SK-N-SH treated with all-trans-retinoic acid at 6 μM for 48 hours (cell line): ENCODE measurements at regions not wholly inside any gene's neighbourhood (a gene's known extent, or its start where the extent isn't known, plus 50 kb on each side); places are given as distances from the start of the nearest gene placed in this dataset.

ENCODE experiments used
- ARNTL ChIP-seq: fragments of 450-650 bp; formaldehyde crosslinking; IDR thresholded peaks from 2 replicates; pipeline ENCODE4 v1.5.0; 2020; ENCODE audit warnings: low read depth, mild to moderate bottlenecking, moderate library complexity, borderline replicate concordance
- CSRNP3 ChIP-seq: fragments of 250-450 bp; sonication (Bioruptor Pico); IDR thresholded peaks from 2 replicates; pipeline ENCODE4 v1.5.1; 2021; ENCODE audit warnings: mild to moderate bottlenecking, moderate library complexity
- GLIS3 ChIP-seq: fragments of 250-450 bp; sonication (Bioruptor Pico); IDR thresholded peaks from 2 replicates; pipeline ENCODE4 v1.5.0; 2020; ENCODE audit warnings: mild to moderate bottlenecking, moderate library complexity
- OSR1 ChIP-seq: fragments of 250-450 bp; sonication (Bioruptor Pico); IDR thresholded peaks from 2 replicates; pipeline ENCODE4 v1.8.0; 2022; ENCODE audit warnings: moderate library complexity, mild to moderate bottlenecking, inconsistent platforms
- SNAI2 ChIP-seq: fragments of 250-450 bp; sonication (Bioruptor Pico); IDR thresholded peaks from 2 replicates; pipeline ENCODE4 v1.5.0; 2020; ENCODE audit warnings: mild to moderate bottlenecking, moderate library complexity
- TCF4 ChIP-seq: fragments of 250-450 bp; sonication (Bioruptor Pico); IDR thresholded peaks from 2 replicates; pipeline ENCODE4 v1.8.0; 2021; ENCODE audit warnings: mild to moderate bottlenecking, moderate library complexity, borderline replicate concordance
- TSHZ2 ChIP-seq: fragments of 250-450 bp; sonication (Bioruptor Pico); IDR thresholded peaks from 2 replicates; pipeline ENCODE4 v1.5.0; 2020; ENCODE audit warnings: mild to moderate bottlenecking, moderate library complexity
- ZFP3 ChIP-seq: fragments of 250-450 bp; sonication (Bioruptor Pico); IDR thresholded peaks from 2 replicates; pipeline ENCODE4 v1.5.0; 2020; ENCODE audit warnings: mild to moderate bottlenecking, moderate library complexity
- ZFP30 ChIP-seq: fragments of 450-650 bp; formaldehyde crosslinking; IDR thresholded peaks from 2 replicates; pipeline ENCODE4 v1.5.0; 2022; ENCODE audit warnings: mild to moderate bottlenecking, moderate library complexity
- ZNF8 ChIP-seq: fragments of 450-650 bp; formaldehyde crosslinking; IDR thresholded peaks from 2 replicates; pipeline ENCODE4 v1.5.0; 2020; ENCODE audit warnings: mild to moderate bottlenecking, moderate library complexity
- TF ChIP-seq, protein P1 (sequence below): fragments of 250-450 bp; sonication (Bioruptor Pico); IDR thresholded peaks from 2 replicates; pipeline ENCODE4 v1.8.0; 2020; ENCODE audit warnings: mild to moderate bottlenecking, moderate library complexity, borderline replicate concordance
- TF ChIP-seq, protein P2 (sequence below): fragments of 250-450 bp; sonication (Bioruptor Pico); IDR thresholded peaks from 2 replicates; pipeline ENCODE4 v1.5.1; 2020; ENCODE audit warnings: low read depth, mild to moderate bottlenecking, moderate library complexity

- TF ChIP-seq, protein P1, sequence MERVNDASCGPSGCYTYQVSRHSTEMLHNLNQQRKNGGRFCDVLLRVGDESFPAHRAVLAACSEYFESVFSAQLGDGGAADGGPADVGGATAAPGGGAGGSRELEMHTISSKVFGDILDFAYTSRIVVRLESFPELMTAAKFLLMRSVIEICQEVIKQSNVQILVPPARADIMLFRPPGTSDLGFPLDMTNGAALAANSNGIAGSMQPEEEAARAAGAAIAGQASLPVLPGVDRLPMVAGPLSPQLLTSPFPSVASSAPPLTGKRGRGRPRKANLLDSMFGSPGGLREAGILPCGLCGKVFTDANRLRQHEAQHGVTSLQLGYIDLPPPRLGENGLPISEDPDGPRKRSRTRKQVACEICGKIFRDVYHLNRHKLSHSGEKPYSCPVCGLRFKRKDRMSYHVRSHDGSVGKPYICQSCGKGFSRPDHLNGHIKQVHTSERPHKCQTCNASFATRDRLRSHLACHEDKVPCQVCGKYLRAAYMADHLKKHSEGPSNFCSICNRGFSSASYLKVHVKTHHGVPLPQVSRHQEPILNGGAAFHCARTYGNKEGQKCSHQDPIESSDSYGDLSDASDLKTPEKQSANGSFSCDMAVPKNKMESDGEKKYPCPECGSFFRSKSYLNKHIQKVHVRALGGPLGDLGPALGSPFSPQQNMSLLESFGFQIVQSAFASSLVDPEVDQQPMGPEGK (CRISPR knock-in tag): no peak
- TF ChIP-seq ZFP30 (CRISPR knock-in tag) (no peak), TSHZ2 (CRISPR knock-in tag) (no peak), OSR1 (CRISPR knock-in tag) (no peak), ARNTL (CRISPR knock-in tag) (no peak), SNAI2 (no peak), ZNF8 (CRISPR knock-in tag) (no peak), ZFP3 (CRISPR knock-in tag) (no peak), CSRNP3 (CRISPR knock-in tag) (no peak), TCF4 (CRISPR knock-in tag) (no peak), GLIS3 (CRISPR knock-in tag) (no peak)
- TF ChIP-seq, protein P2, sequence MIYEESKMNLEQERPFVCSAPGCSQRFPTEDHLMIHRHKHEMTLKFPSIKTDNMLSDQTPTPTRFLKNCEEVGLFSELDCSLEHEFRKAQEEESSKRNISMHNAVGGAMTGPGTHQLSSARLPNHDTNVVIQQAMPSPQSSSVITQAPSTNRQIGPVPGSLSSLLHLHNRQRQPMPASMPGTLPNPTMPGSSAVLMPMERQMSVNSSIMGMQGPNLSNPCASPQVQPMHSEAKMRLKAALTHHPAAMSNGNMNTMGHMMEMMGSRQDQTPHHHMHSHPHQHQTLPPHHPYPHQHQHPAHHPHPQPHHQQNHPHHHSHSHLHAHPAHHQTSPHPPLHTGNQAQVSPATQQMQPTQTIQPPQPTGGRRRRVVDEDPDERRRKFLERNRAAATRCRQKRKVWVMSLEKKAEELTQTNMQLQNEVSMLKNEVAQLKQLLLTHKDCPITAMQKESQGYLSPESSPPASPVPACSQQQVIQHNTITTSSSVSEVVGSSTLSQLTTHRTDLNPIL (CRISPR knock-in tag): no peak
Observed at GRCh38 chr1:177723533-177723932, 246.3 kb downstream of the SEC16B start.
